Lower lobe of right lung (tissue), 2 donors: ENCODE measurements at regions not wholly inside any gene's neighbourhood (a gene's known extent, or its start where the extent isn't known, plus 50 kb on each side); places are given as distances from the start of the nearest gene placed in this dataset.

ENCODE experiments used
- ATAC-seq, 2 donors: fragments of 200-7000 bp; cut with Tn5 transposase; one replicate each; pipeline ENCODE4 v1.9.1; 2020 to 2022; ENCODE audit warnings: mild to moderate bottlenecking in 2 of 2, moderate library complexity in 2 of 2
- DNase-seq: peaks from one replicate; pipeline ENCODE4 v3.0.0-alpha.2; 2020
- H3K27ac ChIP-seq: fragments of 200-600 bp; one replicate; pipeline ENCODE4 v1.8.0; 2022
- H3K27me3 ChIP-seq: fragments of 200-600 bp; one replicate; pipeline ENCODE4 v1.8.0; 2022; ENCODE audit warnings: low read depth
- H3K36me3 ChIP-seq: fragments of 200-600 bp; one replicate; pipeline ENCODE4 v1.8.0; 2022; ENCODE audit warnings: mild to moderate bottlenecking
- H3K4me1 ChIP-seq: fragments of 200-600 bp; one replicate; pipeline ENCODE4 v1.8.0; 2022
- H3K4me3 ChIP-seq: fragments of 200-600 bp; one replicate; pipeline ENCODE4 v1.8.0; 2022; ENCODE audit warnings: mild to moderate bottlenecking
- H3K9me3 ChIP-seq: fragments of 200-600 bp; one replicate; pipeline ENCODE4 v1.8.0; 2022
- intact Hi-C: fragments of 100-400 bp; cut with DNase I; formaldehyde crosslinking; loops from one replicate; pipeline ENCODE4 v1.11.0; 2022
- TF ChIP-seq, protein P1 (sequence below): fragments of 200-600 bp; IDR thresholded peaks from one replicate; pipeline ENCODE4 v1.8.0; 2022; ENCODE audit warnings: antibody characterized with exemption, mild to moderate bottlenecking
- donor health status: DM: no; HTN: yes; CAD: no; lungs with severe emphysema.

DNA sequence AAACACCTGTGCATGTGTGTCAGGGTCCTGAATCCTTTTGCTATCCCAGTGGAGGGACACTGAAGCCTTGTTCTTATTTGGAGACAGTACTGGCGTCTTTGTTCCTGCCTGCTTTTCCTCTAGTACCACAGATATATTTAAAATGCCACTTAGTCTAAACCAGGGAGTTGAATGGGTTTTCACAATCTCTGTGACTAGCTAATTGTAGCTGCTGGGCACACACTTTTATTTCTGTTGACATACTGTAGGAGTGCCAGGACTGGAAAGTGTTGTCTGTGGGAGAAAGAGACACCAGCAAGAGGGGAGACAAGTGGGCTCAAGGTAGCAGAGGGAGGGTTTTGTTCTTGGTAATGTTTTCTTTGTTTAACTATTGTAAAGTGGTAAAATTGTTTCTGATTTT is 174.0 kb upstream of the SV2C start:
- Histone ChIP-seq H3K27me3 (no peaks in the 10 kb centered on the region), H3K9me3 (no peaks in the 10 kb centered on the region), H3K4me3 (no peak overlapping the region), H3K36me3 (no peaks in the 10 kb centered on the region), H3K27ac (no peak overlapping the region), H3K4me1 (no peaks in the 10 kb centered on the region)
- ATAC-seq = no peak
- DNase-seq = no peak
- intact Hi-C loops = no loop called here
- TF ChIP-seq, protein P1, sequence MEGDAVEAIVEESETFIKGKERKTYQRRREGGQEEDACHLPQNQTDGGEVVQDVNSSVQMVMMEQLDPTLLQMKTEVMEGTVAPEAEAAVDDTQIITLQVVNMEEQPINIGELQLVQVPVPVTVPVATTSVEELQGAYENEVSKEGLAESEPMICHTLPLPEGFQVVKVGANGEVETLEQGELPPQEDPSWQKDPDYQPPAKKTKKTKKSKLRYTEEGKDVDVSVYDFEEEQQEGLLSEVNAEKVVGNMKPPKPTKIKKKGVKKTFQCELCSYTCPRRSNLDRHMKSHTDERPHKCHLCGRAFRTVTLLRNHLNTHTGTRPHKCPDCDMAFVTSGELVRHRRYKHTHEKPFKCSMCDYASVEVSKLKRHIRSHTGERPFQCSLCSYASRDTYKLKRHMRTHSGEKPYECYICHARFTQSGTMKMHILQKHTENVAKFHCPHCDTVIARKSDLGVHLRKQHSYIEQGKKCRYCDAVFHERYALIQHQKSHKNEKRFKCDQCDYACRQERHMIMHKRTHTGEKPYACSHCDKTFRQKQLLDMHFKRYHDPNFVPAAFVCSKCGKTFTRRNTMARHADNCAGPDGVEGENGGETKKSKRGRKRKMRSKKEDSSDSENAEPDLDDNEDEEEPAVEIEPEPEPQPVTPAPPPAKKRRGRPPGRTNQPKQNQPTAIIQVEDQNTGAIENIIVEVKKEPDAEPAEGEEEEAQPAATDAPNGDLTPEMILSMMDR = no peak

DNA sequence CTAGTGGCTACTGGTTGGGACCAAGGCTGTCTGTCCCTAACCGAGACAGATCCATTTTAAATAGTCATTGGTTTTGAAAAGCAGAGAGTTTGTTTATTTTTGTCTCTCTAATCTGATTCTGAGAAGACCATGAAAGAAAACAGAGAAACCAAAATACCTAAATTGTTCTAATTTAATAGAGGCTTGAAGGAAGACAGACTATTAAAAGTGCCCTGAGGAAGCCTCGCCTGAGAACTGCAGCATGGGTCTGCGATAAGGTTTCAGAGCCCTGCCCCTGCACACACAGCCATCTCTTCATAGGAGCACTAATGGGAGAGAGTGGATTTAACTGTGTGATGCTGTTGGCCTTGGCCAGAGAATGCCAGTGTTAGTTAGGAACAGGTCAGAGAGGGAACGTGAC is 175.5 kb upstream of the SV2C start:
- H3K36me3 ChIP-seq = no peaks in the 10 kb centered on the region
- no peaks in the 10 kb centered on the region for H3K27me3 ChIP-seq
- TF ChIP-seq, protein P1 = no peak
- ATAC-seq = no peak
- intact Hi-C loops = no loop called here
- DNase-seq = no peak
- no peak overlapping the region for H3K4me3 ChIP-seq
- no peaks in the 10 kb centered on the region for H3K4me1 ChIP-seq
- H3K9me3 ChIP-seq = no peaks in the 10 kb centered on the region
- no peak overlapping the region for H3K27ac ChIP-seq

DNA sequence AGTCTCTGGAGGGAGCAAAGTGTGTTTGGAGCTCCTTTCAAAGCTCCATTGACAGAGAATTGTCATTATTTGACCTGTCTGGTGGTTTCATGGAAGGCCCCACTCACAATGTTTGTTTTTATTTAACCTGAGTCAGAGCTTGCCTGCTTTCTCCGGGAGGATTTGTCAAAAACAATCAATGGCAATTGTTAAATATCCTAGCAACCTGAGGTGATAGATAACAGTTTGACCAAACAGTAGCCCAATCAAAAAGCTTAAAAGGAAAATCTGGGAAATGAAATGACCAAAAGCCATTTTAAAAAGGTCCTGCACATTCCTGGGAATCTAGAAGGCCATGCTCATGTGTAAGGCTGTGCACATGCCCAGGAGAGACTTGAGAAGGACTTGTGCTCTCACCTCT is 177.2 kb upstream of the POC5 start:
- ATAC-seq (no peak), DNase-seq (no peak)
- H3K4me1 ChIP-seq = no peaks in the 10 kb centered on the region
- no peaks in the 10 kb centered on the region for H3K27me3 ChIP-seq
- no peaks in the 10 kb centered on the region for H3K36me3 ChIP-seq
- intact Hi-C loops = no loop called here
- TF ChIP-seq, protein P1 = no peak
- H3K4me3 ChIP-seq = no peak overlapping the region
- no peaks in the 10 kb centered on the region for H3K9me3 ChIP-seq
- H3K27ac ChIP-seq = no peak overlapping the region

DNA sequence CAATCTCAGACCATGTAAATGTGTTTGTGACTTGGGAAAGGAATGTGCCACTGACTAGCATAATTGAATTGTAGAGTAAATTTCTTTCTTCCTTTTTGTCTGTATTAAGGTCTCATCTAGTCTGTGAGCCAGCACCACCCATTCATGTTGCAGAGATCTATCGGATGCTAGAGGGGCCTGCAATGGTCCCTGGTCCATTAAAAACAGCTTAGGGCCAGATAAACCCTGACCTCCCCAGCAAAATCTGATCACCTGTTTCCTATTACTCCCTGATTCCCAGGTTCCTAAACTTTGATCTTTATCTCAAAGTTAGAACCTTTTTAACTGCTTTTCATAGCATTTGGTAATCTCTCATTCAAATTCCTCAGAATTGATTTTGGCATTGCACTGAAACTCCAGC is 174.5 kb upstream of the POC5 start:
- Histone ChIP-seq H3K27me3 (no peaks in the 10 kb centered on the region), H3K9me3 (no peaks in the 10 kb centered on the region), H3K27ac (no peak overlapping the region), H3K4me1 (no peaks in the 10 kb centered on the region), H3K4me3 (no peak overlapping the region), H3K36me3 (no peaks in the 10 kb centered on the region)
- no peak for ATAC-seq
- intact Hi-C loops = no loop called here
- DNase-seq = no peak
- TF ChIP-seq, protein P1 = no peak

DNA sequence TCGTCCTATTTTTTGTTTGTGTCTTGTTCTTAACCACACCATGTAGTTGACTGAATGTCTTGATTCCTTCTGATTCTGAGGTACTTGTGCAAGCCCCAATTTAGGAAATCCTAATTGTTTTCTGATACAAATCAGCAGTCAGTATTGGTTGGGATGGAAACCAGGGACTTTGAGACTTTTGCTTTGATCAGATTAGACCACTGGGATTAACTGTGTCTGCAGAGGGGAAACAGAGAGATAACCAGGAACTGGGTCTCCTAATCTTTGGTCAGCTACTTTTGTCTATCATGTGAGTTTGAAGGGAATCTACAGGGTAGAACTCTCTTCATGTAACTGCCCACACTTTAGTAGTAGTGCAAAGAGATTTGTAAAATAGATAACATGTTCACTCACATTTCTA is 173.8 kb upstream of the POC5 start:
- H3K9me3 ChIP-seq = no peaks in the 10 kb centered on the region
- H3K4me3 ChIP-seq = no peak overlapping the region
- ATAC-seq = no peak
- intact Hi-C loops = no loop called here
- H3K27ac ChIP-seq = no peak overlapping the region
- no peaks in the 10 kb centered on the region for H3K27me3 ChIP-seq
- no peaks in the 10 kb centered on the region for H3K4me1 ChIP-seq
- no peaks in the 10 kb centered on the region for H3K36me3 ChIP-seq
- no peak for DNase-seq
- TF ChIP-seq, protein P1 = no peak

DNA sequence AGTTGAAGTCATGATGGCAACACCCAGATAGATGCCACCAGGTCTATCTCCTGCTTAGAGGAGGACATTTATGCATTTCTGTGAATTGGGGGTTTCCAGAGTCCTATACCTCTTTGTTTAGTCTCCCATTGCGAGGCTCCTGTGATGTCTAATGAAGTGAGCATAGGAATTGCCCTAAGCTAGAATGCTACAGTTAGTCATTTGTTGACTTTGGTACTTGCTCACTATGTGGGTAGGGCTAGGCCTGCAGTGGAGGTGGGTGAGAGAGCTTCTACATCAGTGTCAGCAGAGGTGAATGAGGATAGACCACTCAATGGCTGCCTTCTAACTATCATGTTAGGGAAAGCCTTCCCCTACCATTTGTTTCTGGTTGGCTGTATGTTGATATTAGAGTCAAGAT is 173.3 kb upstream of the POC5 start:
- intact Hi-C loops = no loop called here
- TF ChIP-seq, protein P1 = no peak

More for the DNA sequence above, 173.3 kb upstream of the POC5 start:
- ATAC-seq (no peak), DNase-seq (no peak)
- Histone ChIP-seq H3K27me3 (no peaks in the 10 kb centered on the region), H3K4me3 (no peak overlapping the region), H3K9me3 (no peaks in the 10 kb centered on the region), H3K27ac (no peak overlapping the region), H3K4me1 (no peaks in the 10 kb centered on the region), H3K36me3 (no peaks in the 10 kb centered on the region)
